ENCODE measurements at regions not wholly inside any gene's neighbourhood (a gene's known extent, or its start where the extent isn't known, plus 50 kb on each side); places are given as distances from the start of the nearest gene placed in this dataset.

DNA sequence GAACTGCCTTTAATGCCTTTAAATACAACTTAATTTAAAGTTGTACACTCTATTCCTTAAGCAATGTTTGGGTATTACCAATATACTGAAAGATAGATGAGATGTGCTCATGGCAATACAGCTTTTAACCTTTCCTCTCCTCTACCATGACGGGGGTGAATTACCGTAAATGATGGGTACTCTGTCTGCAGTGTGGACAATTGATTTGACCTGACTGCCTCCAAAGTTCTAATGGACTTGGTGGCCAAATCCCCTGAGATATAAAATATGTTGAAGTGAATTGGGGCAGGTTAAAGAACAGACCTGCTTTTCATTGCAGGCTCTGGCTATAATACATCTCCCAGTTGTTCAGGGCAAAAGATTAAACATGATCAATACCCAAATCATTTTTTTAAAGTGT is 367.4 kb upstream of the NR5A2 start:
- Mint-ChIP-seq H3K27ac (ENCODE audit: unreplicated experiment) (no peak overlapping the region), H3K27me3 (ENCODE audit: low read depth) (peaks cover 3% of the 10 kb centered on the region), H3K4me1 (no peaks in the 10 kb centered on the region), H3K36me3 (ENCODE audit: low read depth) (no peaks in the 10 kb centered on the region), H3K4me3 (no peak overlapping the region), H3K9me3 (peaks cover 5% of the 10 kb centered on the region)
- TF ChIP-seq, protein P1, sequence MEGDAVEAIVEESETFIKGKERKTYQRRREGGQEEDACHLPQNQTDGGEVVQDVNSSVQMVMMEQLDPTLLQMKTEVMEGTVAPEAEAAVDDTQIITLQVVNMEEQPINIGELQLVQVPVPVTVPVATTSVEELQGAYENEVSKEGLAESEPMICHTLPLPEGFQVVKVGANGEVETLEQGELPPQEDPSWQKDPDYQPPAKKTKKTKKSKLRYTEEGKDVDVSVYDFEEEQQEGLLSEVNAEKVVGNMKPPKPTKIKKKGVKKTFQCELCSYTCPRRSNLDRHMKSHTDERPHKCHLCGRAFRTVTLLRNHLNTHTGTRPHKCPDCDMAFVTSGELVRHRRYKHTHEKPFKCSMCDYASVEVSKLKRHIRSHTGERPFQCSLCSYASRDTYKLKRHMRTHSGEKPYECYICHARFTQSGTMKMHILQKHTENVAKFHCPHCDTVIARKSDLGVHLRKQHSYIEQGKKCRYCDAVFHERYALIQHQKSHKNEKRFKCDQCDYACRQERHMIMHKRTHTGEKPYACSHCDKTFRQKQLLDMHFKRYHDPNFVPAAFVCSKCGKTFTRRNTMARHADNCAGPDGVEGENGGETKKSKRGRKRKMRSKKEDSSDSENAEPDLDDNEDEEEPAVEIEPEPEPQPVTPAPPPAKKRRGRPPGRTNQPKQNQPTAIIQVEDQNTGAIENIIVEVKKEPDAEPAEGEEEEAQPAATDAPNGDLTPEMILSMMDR (conservative IDR thresholded peaks at IDR 0.05) = no peak
- DNase-seq (ENCODE audit: low read depth, low spot score) = no peak

DNA sequence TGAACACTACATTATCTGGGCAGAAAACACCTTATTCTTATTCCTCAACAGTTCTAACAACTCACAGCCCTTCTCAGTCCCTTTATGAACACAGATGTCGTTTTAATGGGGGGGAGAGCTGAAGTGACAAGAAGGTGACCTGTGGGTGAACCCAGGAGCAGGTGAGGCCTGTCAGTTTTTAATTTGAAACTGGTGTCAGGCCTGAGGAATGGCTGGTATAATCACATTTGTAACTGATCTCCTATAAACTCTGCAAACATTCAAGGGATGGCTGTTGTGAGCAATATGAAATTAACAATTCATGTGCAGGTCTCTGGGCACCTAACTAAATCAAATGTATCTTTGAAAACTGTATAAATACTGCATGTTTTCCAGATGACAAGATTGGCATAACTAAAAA is 362.1 kb upstream of the NR5A2 start:
- peaks cover 4% of the 10 kb centered on the region for H3K4me1 Mint-ChIP-seq
- TF ChIP-seq, protein P1 (conservative IDR thresholded peaks at IDR 0.05) = no peak

DNA sequence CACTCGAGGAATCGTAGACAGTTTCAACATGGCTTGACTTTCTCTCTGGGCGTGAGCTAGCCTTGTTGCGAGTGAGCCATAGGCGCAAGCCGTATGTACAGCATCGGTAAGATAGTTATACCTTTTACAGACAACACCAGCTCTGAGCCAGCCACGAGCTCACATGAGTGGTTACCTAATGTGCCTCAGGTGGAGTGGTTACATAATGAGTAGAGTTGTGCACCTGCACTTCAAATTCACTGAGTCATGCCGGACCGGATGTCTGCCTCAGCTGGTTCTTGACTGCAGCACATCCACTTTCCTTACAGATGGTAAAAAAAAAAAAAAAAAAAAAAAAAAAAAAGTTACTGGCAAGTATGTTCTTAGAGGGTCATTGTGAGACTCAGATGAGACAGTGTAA is 360.4 kb upstream of the NR5A2 start:
- TF ChIP-seq, protein P1 (conservative IDR thresholded peaks at IDR 0.05) = no peak

More for the DNA sequence above, 362.1 kb upstream of the NR5A2 start:
- no peak for DNase-seq (ENCODE audit: low read depth, low spot score)
- Mint-ChIP-seq H3K36me3 (ENCODE audit: low read depth) (no peaks in the 10 kb centered on the region), H3K4me3 (no peak overlapping the region), H3K27me3 (ENCODE audit: low read depth) (no peaks in the 10 kb centered on the region), H3K9me3 (no peaks in the 10 kb centered on the region), H3K27ac (ENCODE audit: unreplicated experiment) (no peak overlapping the region)

DNA sequence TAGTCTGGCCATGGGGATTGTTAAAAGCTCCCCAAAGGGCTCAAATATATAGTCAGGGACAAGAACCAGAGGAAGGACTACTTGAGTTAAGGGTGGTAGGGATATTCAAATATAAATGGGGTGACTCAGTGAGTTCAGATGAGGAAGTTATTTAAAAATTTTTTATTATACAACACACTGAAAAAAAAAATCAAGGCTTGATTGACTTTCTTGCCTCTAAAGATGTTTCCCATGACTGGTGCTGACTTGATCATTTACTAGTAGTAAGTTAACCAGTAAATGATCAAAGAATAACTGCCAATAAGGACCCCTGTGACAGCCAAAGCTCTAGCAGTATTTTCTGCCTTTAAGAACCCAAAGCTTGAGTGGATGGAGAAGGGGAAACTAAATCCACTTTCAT is 357.6 kb upstream of the NR5A2 start:
- H3K9me3 Mint-ChIP-seq = peaks cover 6% of the 10 kb centered on the region
- DNase-seq (ENCODE audit: low read depth, low spot score) = no peak
- H3K27me3 Mint-ChIP-seq (ENCODE audit: low read depth) = no peaks in the 10 kb centered on the region
- TF ChIP-seq, protein P1 (conservative IDR thresholded peaks at IDR 0.05) = no peak
- no peak overlapping the region for H3K27ac Mint-ChIP-seq (ENCODE audit: unreplicated experiment)
- H3K4me3 Mint-ChIP-seq = no peak overlapping the region
- peaks cover 4% of the 10 kb centered on the region for H3K4me1 Mint-ChIP-seq
- no peaks in the 10 kb centered on the region for H3K36me3 Mint-ChIP-seq (ENCODE audit: low read depth)

More for the DNA sequence above, 360.4 kb upstream of the NR5A2 start:
- no peaks in the 10 kb centered on the region for H3K27me3 Mint-ChIP-seq (ENCODE audit: low read depth)
- H3K4me1 Mint-ChIP-seq = peaks cover 4% of the 10 kb centered on the region
- no peak overlapping the region for H3K4me3 Mint-ChIP-seq
- no peak overlapping the region for H3K27ac Mint-ChIP-seq (ENCODE audit: unreplicated experiment)
- no peak for DNase-seq (ENCODE audit: low read depth, low spot score)
- peaks cover 6% of the 10 kb centered on the region for H3K9me3 Mint-ChIP-seq
- no peaks in the 10 kb centered on the region for H3K36me3 Mint-ChIP-seq (ENCODE audit: low read depth)

DNA sequence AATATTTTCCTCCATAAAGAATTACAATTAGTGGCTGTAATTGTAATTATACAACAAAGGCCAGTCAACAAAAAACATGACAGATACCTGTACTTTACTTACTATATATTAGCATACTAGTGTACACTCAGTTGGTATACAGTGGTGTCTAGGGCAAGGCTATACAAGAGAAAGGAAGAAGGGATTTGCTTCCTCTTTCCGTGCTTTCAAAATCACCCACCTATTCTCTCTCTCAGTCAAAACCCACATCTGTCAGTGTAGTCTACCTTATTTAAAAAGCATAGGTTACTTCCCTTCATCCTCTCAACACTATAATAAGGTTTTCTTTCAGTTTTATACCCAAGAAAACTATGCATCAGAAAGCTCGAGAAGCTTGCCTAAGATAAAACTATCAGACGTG is 355.8 kb upstream of the NR5A2 start:
- TF ChIP-seq, protein P1 (conservative IDR thresholded peaks at IDR 0.05) = no peak
- H3K4me3 Mint-ChIP-seq = no peak overlapping the region
- H3K27ac Mint-ChIP-seq (ENCODE audit: unreplicated experiment) = no peak overlapping the region
- H3K4me1 Mint-ChIP-seq = peaks cover 9% of the 10 kb centered on the region
- DNase-seq (ENCODE audit: low read depth, low spot score) = no peak
- peaks cover 6% of the 10 kb centered on the region for H3K9me3 Mint-ChIP-seq
- H3K36me3 Mint-ChIP-seq (ENCODE audit: low read depth) = no peaks in the 10 kb centered on the region
- H3K27me3 Mint-ChIP-seq (ENCODE audit: low read depth) = no peaks in the 10 kb centered on the region

DNA sequence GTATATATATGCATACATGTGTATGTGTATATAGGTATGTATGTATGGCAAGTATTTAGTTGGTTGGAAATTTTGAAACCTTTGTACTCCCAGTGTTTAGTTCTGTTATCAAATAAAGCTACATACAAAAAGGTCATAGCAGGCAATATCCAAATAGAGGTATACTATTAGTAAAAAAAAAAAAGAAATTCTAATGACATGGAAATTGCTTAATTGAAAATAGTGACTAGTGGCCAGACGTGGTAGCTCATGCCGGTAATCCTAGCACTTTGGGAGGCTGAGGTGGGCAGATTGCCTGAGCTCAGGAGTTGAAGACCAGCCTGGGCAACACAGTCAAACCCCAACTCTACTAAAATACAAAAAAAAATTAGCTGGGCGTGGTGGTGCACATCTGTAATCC is 351.6 kb upstream of the NR5A2 start:
- Mint-ChIP-seq H3K27me3 (ENCODE audit: low read depth) (no peaks in the 10 kb centered on the region), H3K4me3 (no peak overlapping the region), H3K4me1 (peaks cover 8% of the 10 kb centered on the region), H3K36me3 (ENCODE audit: low read depth) (no peaks in the 10 kb centered on the region), H3K27ac (ENCODE audit: unreplicated experiment) (no peak overlapping the region), H3K9me3 (peaks cover 6% of the 10 kb centered on the region)
- TF ChIP-seq, protein P1 (conservative IDR thresholded peaks at IDR 0.05) = peak; percentile 45
- DNase-seq (ENCODE audit: low read depth, low spot score) = no peak

All from neural crest cell (in vitro differentiated cells).